Vagina (tissue), 2 donors: ENCODE measurements at regions not wholly inside any gene's neighbourhood (a gene's known extent, or its start where the extent isn't known, plus 50 kb on each side); places are given as distances from the start of the nearest gene placed in this dataset.

ENCODE experiments used
- POLR2A ChIP-seq, 2 donors: fragments of 450-650 bp; IDR thresholded peaks; one replicate each; pipeline ENCODE4 v1.6.1; 2017; ENCODE audit warnings: antibody characterized with exemption in 2 of 2, mild to moderate bottlenecking in 2 of 2, moderate library complexity in 2 of 2
- POLR2AphosphoS5 ChIP-seq, 2 donors: sonication (generic); formaldehyde crosslinking; IDR thresholded peaks; one replicate each; pipeline ENCODE4 v1.9.0; 2017; ENCODE audit warnings: antibody characterized with exemption in 2 of 2, mild to moderate bottlenecking in 2 of 2, low read depth in 1 of 2; ENCODE audit not compliant: insufficient read depth in 1 of 2
- TF ChIP-seq, protein P1 (sequence below), 3 experiments: fragments of 450-650 bp in 2 of 3; fragments of 200-600 bp in 1 of 3; sonication (generic) in 1 of 3; IDR thresholded peaks; one replicate each; pipeline ENCODE4 v1.5.1; 2017 to 2019; ENCODE audit warnings: antibody characterized with exemption in 3 of 3, mild to moderate bottlenecking in 2 of 3, moderate library complexity in 2 of 3

GRCh38 chr12:97160277-97160676 is 253.2 kb downstream of the NEDD1 start:
- TF ChIP-seq, protein P1, sequence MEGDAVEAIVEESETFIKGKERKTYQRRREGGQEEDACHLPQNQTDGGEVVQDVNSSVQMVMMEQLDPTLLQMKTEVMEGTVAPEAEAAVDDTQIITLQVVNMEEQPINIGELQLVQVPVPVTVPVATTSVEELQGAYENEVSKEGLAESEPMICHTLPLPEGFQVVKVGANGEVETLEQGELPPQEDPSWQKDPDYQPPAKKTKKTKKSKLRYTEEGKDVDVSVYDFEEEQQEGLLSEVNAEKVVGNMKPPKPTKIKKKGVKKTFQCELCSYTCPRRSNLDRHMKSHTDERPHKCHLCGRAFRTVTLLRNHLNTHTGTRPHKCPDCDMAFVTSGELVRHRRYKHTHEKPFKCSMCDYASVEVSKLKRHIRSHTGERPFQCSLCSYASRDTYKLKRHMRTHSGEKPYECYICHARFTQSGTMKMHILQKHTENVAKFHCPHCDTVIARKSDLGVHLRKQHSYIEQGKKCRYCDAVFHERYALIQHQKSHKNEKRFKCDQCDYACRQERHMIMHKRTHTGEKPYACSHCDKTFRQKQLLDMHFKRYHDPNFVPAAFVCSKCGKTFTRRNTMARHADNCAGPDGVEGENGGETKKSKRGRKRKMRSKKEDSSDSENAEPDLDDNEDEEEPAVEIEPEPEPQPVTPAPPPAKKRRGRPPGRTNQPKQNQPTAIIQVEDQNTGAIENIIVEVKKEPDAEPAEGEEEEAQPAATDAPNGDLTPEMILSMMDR (IDR thresholded peaks at IDR 0.05): no peak
- TF ChIP-seq POLR2A (IDR thresholded peaks at IDR 0.05) (no peak), POLR2AphosphoS5 (IDR thresholded peaks at IDR 0.05; ENCODE audit: insufficient read depth in 1 of 2, low read depth in 1 of 2) (no peak)
